IPS-18a (cell line): ENCODE measurements at regions not wholly inside any gene's neighbourhood (a gene's known extent, or its start where the extent isn't known, plus 50 kb on each side); places are given as distances from the start of the nearest gene placed in this dataset.

Experiments
- H3K27ac ChIP-seq: one replicate; pipeline ENCODE4 v1.5.1; 2013; ENCODE audit warnings: low read length
- H3K27me3 ChIP-seq: one replicate; pipeline ENCODE4 v1.6.1; 2013; ENCODE audit warnings: mild to moderate bottlenecking, low read length; ENCODE audit not compliant: control insufficient read depth, insufficient read depth
- H3K36me3 ChIP-seq: one replicate; pipeline ENCODE4 v1.6.1; 2013; ENCODE audit warnings: low read depth, low read length; ENCODE audit not compliant: control insufficient read depth
- H3K4me1 ChIP-seq: one replicate; pipeline ENCODE4 v1.6.1; 2013; ENCODE audit warnings: low read depth, low read length; ENCODE audit not compliant: control insufficient read depth
- H3K4me3 ChIP-seq: one replicate; pipeline ENCODE4 v1.5.1; 2013; ENCODE audit warnings: low read length
- H3K9ac ChIP-seq: one replicate; pipeline ENCODE4 v1.6.1; 2013; ENCODE audit warnings: mild to moderate bottlenecking, low read length, moderate library complexity
- H3K9me3 ChIP-seq: one replicate; pipeline ENCODE4 v1.6.1; 2013; ENCODE audit warnings: low read depth, low read length; ENCODE audit not compliant: control insufficient read depth

- H3K27me3 ChIP-seq = no peaks in the 10 kb centered on the region
- H3K4me3 ChIP-seq = no peak overlapping the region
- no peak overlapping the region for H3K27ac ChIP-seq
- H3K9me3 ChIP-seq = no peaks in the 10 kb centered on the region
- H3K36me3 ChIP-seq = no peaks in the 10 kb centered on the region
- no peak overlapping the region for H3K9ac ChIP-seq
- peaks cover 3% of the 10 kb centered on the region for H3K4me1 ChIP-seq
These were observed 482.1 kb downstream of the LIG4 start for GRCh38 chr13:107733276-107733675.

- H3K4me3 ChIP-seq = no peak overlapping the region
- no peaks in the 10 kb centered on the region for H3K27me3 ChIP-seq
These were observed 484.5 kb downstream of the LIG4 start for GRCh38 chr13:107730813-107731212.

GRCh38 chr13:107721125-107721869, 494.0 kb downstream of the LIG4 start:
- Histone ChIP-seq H3K4me3 (no peak overlapping the region), H3K27me3 (no peaks in the 10 kb centered on the region), H3K27ac (no peak overlapping the region), H3K36me3 (no peaks in the 10 kb centered on the region), H3K9me3 (no peaks in the 10 kb centered on the region), H3K4me1 (no peaks in the 10 kb centered on the region), H3K9ac (no peak overlapping the region)

More at GRCh38 chr13:107730813-107731212, 484.5 kb downstream of the LIG4 start:
- Histone ChIP-seq H3K9ac (no peak overlapping the region), H3K4me1 (no peaks in the 10 kb centered on the region), H3K27ac (no peak overlapping the region), H3K36me3 (no peaks in the 10 kb centered on the region), H3K9me3 (no peaks in the 10 kb centered on the region)

GRCh38 chr13:107716741-107717140, 498.6 kb downstream of the LIG4 start:
- no peak overlapping the region for H3K9ac ChIP-seq
- no peak overlapping the region for H3K4me3 ChIP-seq
- H3K9me3 ChIP-seq = no peaks in the 10 kb centered on the region
- no peaks in the 10 kb centered on the region for H3K27me3 ChIP-seq
- no peaks in the 10 kb centered on the region for H3K36me3 ChIP-seq
- no peak overlapping the region for H3K27ac ChIP-seq
- peaks cover 4% of the 10 kb centered on the region for H3K4me1 ChIP-seq

- peaks cover 4% of the 10 kb centered on the region for H3K4me1 ChIP-seq
- H3K27me3 ChIP-seq = no peaks in the 10 kb centered on the region
- H3K4me3 ChIP-seq = no peak overlapping the region
- no peaks in the 10 kb centered on the region for H3K36me3 ChIP-seq
- no peaks in the 10 kb centered on the region for H3K9me3 ChIP-seq
- no peak overlapping the region for H3K27ac ChIP-seq
- no peak overlapping the region for H3K9ac ChIP-seq
These were observed 499.1 kb downstream of the LIG4 start for GRCh38 chr13:107716241-107716640.

- Histone ChIP-seq H3K4me3 (no peak overlapping the region), H3K27me3 (no peaks in the 10 kb centered on the region), H3K4me1 (peaks cover 4% of the 10 kb centered on the region), H3K9ac (no peak overlapping the region), H3K9me3 (no peaks in the 10 kb centered on the region), H3K27ac (no peak overlapping the region), H3K36me3 (no peaks in the 10 kb centered on the region)
These were observed 499.8 kb downstream of the LIG4 start for GRCh38 chr13:107715496-107715895.

GRCh38 chr13:107713314-107713713, 502.0 kb downstream of the LIG4 start:
- Histone ChIP-seq H3K36me3 (no peaks in the 10 kb centered on the region), H3K9me3 (no peaks in the 10 kb centered on the region), H3K4me1 (peaks cover 4% of the 10 kb centered on the region), H3K9ac (no peak overlapping the region), H3K4me3 (no peak overlapping the region), H3K27me3 (no peaks in the 10 kb centered on the region), H3K27ac (no peak overlapping the region)

GRCh38 chr13:107712145-107712860, 503.0 kb downstream of the LIG4 start:
- Histone ChIP-seq H3K9me3 (no peaks in the 10 kb centered on the region), H3K9ac (no peak overlapping the region), H3K36me3 (no peaks in the 10 kb centered on the region), H3K27ac (no peak overlapping the region), H3K27me3 (no peaks in the 10 kb centered on the region), H3K4me1 (peaks cover 4% of the 10 kb centered on the region), H3K4me3 (no peak overlapping the region)

- H3K36me3 ChIP-seq = no peaks in the 10 kb centered on the region
- H3K4me3 ChIP-seq = no peak overlapping the region
- H3K27ac ChIP-seq = no peak overlapping the region
- H3K9me3 ChIP-seq = no peaks in the 10 kb centered on the region
- no peaks in the 10 kb centered on the region for H3K27me3 ChIP-seq
- no peak overlapping the region for H3K9ac ChIP-seq
- H3K4me1 ChIP-seq = no peaks in the 10 kb centered on the region
These were observed 525.2 kb downstream of the LIG4 start for GRCh38 chr13:107690181-107690580.

- no peak overlapping the region for H3K9ac ChIP-seq
- H3K4me3 ChIP-seq = no peak overlapping the region
- H3K9me3 ChIP-seq = no peaks in the 10 kb centered on the region
- no peaks in the 10 kb centered on the region for H3K4me1 ChIP-seq
- no peak overlapping the region for H3K27ac ChIP-seq
- no peaks in the 10 kb centered on the region for H3K36me3 ChIP-seq
- H3K27me3 ChIP-seq = no peaks in the 10 kb centered on the region
These were observed 529.5 kb downstream of the LIG4 start for GRCh38 chr13:107685876-107686275.

- Histone ChIP-seq H3K4me1 (no peaks in the 10 kb centered on the region), H3K27ac (no peak overlapping the region), H3K4me3 (no peak overlapping the region), H3K9me3 (no peaks in the 10 kb centered on the region), H3K9ac (no peak overlapping the region), H3K36me3 (no peaks in the 10 kb centered on the region), H3K27me3 (no peaks in the 10 kb centered on the region)
These were observed 533.7 kb downstream of the LIG4 start for GRCh38 chr13:107681600-107681999.

- H3K27ac ChIP-seq = no peak overlapping the region
- H3K36me3 ChIP-seq = no peaks in the 10 kb centered on the region
- H3K27me3 ChIP-seq = no peaks in the 10 kb centered on the region
- no peak overlapping the region for H3K9ac ChIP-seq
- no peaks in the 10 kb centered on the region for H3K4me1 ChIP-seq
- H3K9me3 ChIP-seq = no peaks in the 10 kb centered on the region
- H3K4me3 ChIP-seq = no peak overlapping the region
These were observed 535.2 kb downstream of the LIG4 start for GRCh38 chr13:107680115-107680514.
